MM.1S (cell line): ENCODE measurements at regions not wholly inside any gene's neighbourhood (a gene's known extent, or its start where the extent isn't known, plus 50 kb on each side); places are given as distances from the start of the nearest gene placed in this dataset.

Experiments
- DNase-seq: peaks from one replicate; pipeline ENCODE4 v3.0.0-alpha.2; 2015
- H2AFZ ChIP-seq: fragments of 300-600 bp; sonication (generic); 2 replicates; pipeline ENCODE4 v1.6.0; 2016; ENCODE audit warnings: antibody characterized with exemption, low read length
- H3F3A ChIP-seq: fragments of 300-600 bp; sonication (generic); 2 replicates; pipeline ENCODE4 v1.6.1; 2016; ENCODE audit warnings: mild to moderate bottlenecking, antibody characterized with exemption, low read length, moderate library complexity, mixed read lengths; ENCODE audit not compliant: insufficient read depth
- H3K27ac ChIP-seq: fragments of 300-600 bp; sonication (generic); 2 replicates; pipeline ENCODE4 v1.5.1; 2016; ENCODE audit warnings: mild to moderate bottlenecking, low read length
- H3K27me3 ChIP-seq: fragments of 300-600 bp; sonication (generic); replicated peaks from 2 replicates; pipeline ENCODE4 v1.6.0; 2016; ENCODE audit warnings: low read length; ENCODE audit not compliant: insufficient read depth
- H3K36me3 ChIP-seq: fragments of 300-600 bp; sonication (generic); replicated peaks from 2 replicates; pipeline ENCODE4 v1.6.1; 2016; ENCODE audit warnings: mild to moderate bottlenecking, low read length, mixed read lengths; ENCODE audit not compliant: insufficient read depth
- H3K4me1 ChIP-seq: fragments of 300-600 bp; sonication (generic); 2 replicates; pipeline ENCODE4 v1.6.1; 2016; ENCODE audit warnings: low read length, mixed read lengths
- H3K4me2 ChIP-seq: fragments of 300-600 bp; sonication (generic); 2 replicates; pipeline ENCODE4 v1.6.0; 2016; ENCODE audit warnings: low read depth, low read length
- H3K4me3 ChIP-seq: fragments of 300-600 bp; sonication (generic); 2 replicates; pipeline ENCODE4 v1.5.1; 2016; ENCODE audit warnings: low read length, mixed read lengths
- H3K79me2 ChIP-seq: fragments of 300-600 bp; sonication (generic); 2 replicates; pipeline ENCODE4 v1.6.1; 2016; ENCODE audit warnings: mixed run types, low read length, mixed read lengths
- H3K9ac ChIP-seq: fragments of 300-600 bp; sonication (generic); 2 replicates; pipeline ENCODE4 v1.6.1; 2016; ENCODE audit warnings: low read length, mixed read lengths
- H3K9me2 ChIP-seq: fragments of 300-600 bp; sonication (generic); replicated peaks from 2 replicates; pipeline ENCODE4 v1.6.1; 2016; ENCODE audit warnings: mild to moderate bottlenecking, low read length, mixed read lengths; ENCODE audit not compliant: insufficient read depth
- H3K9me3 ChIP-seq: fragments of 300-600 bp; sonication (generic); replicated peaks from 2 replicates; pipeline ENCODE4 v1.6.1; 2016; ENCODE audit warnings: mild to moderate bottlenecking, low read length, mixed read lengths; ENCODE audit not compliant: insufficient read depth
- H4K20me1 ChIP-seq: fragments of 300-600 bp; sonication (generic); 2 replicates; pipeline ENCODE4 v1.6.1; 2016; ENCODE audit warnings: mild to moderate bottlenecking, low read length, moderate library complexity, mixed read lengths; ENCODE audit not compliant: insufficient read depth
- CTCF ChIP-seq: fragments of 300-600 bp; sonication (generic); IDR thresholded peaks from 2 replicates; pipeline ENCODE4 v1.5.1; 2016; ENCODE audit warnings: antibody characterized with exemption, low read length, mixed read lengths
- EZH2 ChIP-seq: fragments of 300-600 bp; sonication (generic); optimal IDR thresholded peaks from 2 replicates; pipeline ENCODE3; 2017; ENCODE audit warnings: low read depth, mild to moderate bottlenecking, antibody characterized with exemption, low read length, mixed read lengths
- EZH2phosphoT487 ChIP-seq: fragments of 300-600 bp; sonication (generic); IDR thresholded peaks from 2 replicates; pipeline ENCODE4 v1.6.1; 2018; ENCODE audit warnings: antibody characterized with exemption, low read length

DNA sequence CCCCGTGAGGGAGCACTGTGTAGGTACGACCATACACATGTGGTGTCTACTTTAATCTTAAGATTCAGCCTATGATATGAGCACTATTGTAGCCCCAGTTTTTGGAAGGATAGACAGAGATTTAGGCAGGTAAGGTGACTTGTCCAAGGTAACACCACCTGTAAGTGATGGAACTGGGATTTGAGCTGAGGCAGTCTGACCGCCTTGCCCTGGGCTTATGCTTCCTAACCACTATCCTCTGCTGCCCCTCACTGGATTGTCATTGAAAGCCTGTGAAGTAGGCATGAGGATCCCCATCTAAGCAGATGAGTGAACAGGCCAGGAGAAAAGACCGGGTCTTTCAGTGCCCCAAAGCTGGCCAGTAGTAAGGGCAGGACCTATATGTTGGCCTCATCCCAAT lies 343.8 kb downstream of the CYRIA start:
- Histone ChIP-seq H3F3A (no peaks in the 10 kb centered on the region), H3K27ac (no peak overlapping the region), H3K79me2 (no peaks in the 10 kb centered on the region), H2AFZ (no peak overlapping the region), H3K36me3 (no peaks in the 10 kb centered on the region), H3K4me2 (no peak overlapping the region), H3K9ac (no peak overlapping the region), H3K4me1 (no peaks in the 10 kb centered on the region), H3K9me2 (no peaks in the 10 kb centered on the region), H3K27me3 (no peaks in the 10 kb centered on the region), H3K9me3 (no peaks in the 10 kb centered on the region), H4K20me1 (no peaks in the 10 kb centered on the region), H3K4me3 (no peak overlapping the region)
- DNase-seq: no peak
- TF ChIP-seq EZH2 (no peak), CTCF (no peak), EZH2phosphoT487 (no peak)

DNA sequence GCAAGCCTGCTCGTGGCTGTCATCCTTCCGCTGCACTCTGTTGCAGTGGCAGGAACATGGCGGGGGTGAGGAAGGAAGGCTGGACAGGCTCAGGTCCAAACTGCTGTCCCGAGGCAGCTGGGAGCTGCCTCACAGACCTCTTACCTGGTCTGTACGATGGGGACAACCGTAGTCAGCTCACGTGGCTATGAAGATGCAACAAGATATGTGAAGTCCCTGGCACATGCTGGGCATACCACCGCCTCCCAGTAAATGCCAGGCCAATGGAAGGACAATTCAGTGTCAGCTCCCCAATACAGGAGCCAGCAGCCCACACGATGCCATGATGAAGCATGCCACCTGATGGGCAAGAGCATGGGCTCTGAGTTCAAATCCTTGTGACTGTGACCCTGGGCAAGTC lies 344.4 kb downstream of the CYRIA start:
- no peaks in the 10 kb centered on the region for H3F3A ChIP-seq
- no peak for DNase-seq
- H3K79me2 ChIP-seq: no peaks in the 10 kb centered on the region
- H3K36me3 ChIP-seq: no peaks in the 10 kb centered on the region
- no peak overlapping the region for H3K9ac ChIP-seq
- H3K4me3 ChIP-seq: no peak overlapping the region
- no peaks in the 10 kb centered on the region for H3K9me3 ChIP-seq
- H3K27ac ChIP-seq: no peak overlapping the region
- H2AFZ ChIP-seq: no peak overlapping the region
- no peaks in the 10 kb centered on the region for H3K9me2 ChIP-seq
- no peak overlapping the region for H3K4me2 ChIP-seq
- H3K4me1 ChIP-seq: no peaks in the 10 kb centered on the region
- TF ChIP-seq EZH2 (no peak), EZH2phosphoT487 (no peak)
- H3K27me3 ChIP-seq: no peaks in the 10 kb centered on the region
- H4K20me1 ChIP-seq: no peaks in the 10 kb centered on the region

DNA sequence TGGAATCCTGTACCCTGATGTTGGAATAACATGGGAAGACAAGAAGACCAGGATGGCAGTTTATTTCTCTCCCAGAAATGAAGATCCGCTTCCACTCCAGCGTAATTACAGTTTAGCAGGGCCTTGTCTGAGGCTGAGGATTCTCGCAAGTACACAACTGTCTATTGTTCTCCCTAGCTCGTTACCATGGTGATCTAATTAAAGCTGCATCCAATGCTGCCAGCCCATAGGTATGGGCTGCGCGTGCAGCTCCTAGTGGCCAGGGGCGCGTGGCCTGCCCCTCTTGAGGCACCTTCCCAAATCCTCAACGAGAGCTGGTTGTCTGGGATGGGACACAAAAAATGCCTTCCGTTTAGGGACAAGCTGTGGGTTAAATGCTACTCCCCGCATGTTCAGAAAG lies 344.9 kb downstream of the CYRIA start:
- Histone ChIP-seq H3K36me3 (no peaks in the 10 kb centered on the region), H3K27ac (no peak overlapping the region), H2AFZ (no peak overlapping the region), H3K9ac (no peak overlapping the region), H3K9me3 (no peaks in the 10 kb centered on the region), H3K4me1 (no peaks in the 10 kb centered on the region), H4K20me1 (no peaks in the 10 kb centered on the region), H3K27me3 (no peaks in the 10 kb centered on the region), H3K4me2 (no peak overlapping the region), H3K4me3 (no peak overlapping the region), H3K9me2 (no peaks in the 10 kb centered on the region), H3K79me2 (no peaks in the 10 kb centered on the region), H3F3A (no peaks in the 10 kb centered on the region)
- DNase-seq: no peak
- TF ChIP-seq EZH2 (no peak), EZH2phosphoT487 (no peak), CTCF (no peak)

DNA sequence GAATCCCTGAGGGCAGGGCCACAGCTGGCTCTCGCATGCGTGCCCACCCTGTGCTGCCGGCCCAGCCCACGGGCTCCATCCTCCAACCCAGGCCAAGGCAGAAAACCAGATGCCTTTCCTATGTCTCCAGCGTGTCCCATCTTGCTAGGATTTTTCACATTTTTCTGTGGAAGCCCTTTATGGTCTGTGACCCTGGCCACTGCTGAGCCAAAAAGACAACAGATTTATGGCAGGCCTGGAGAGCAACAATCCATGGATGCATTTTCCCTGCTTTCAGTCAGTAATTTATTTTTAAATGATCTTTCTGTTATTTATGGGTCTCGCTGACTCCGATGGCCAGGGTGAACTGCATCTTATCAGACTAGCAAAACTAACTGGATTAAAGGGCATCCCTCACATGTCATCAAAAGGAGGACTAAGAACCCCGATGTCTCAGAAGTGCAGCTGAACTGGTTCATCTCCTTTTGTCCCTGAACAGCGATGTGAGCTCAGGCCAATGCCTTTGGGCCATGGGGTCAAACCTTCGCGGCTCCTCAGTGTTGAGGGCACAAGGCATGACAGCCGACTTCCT lies 346.0 kb downstream of the CYRIA start:
- TF ChIP-seq EZH2 (no peak), EZH2phosphoT487 (no peak), CTCF (no peak)

More for the DNA sequence above, 346.0 kb downstream of the CYRIA start:
- H4K20me1 ChIP-seq: no peaks in the 10 kb centered on the region
- no peak overlapping the region for H2AFZ ChIP-seq
- H3K9me3 ChIP-seq: no peaks in the 10 kb centered on the region
- H3K27ac ChIP-seq: no peak overlapping the region
- no peak for DNase-seq
- no peak overlapping the region for H3K4me2 ChIP-seq
- no peak overlapping the region for H3K9ac ChIP-seq
- H3K36me3 ChIP-seq: no peaks in the 10 kb centered on the region
- H3K79me2 ChIP-seq: no peaks in the 10 kb centered on the region
- H3K27me3 ChIP-seq: no peaks in the 10 kb centered on the region
- no peaks in the 10 kb centered on the region for H3F3A ChIP-seq
- H3K4me3 ChIP-seq: no peak overlapping the region
- no peaks in the 10 kb centered on the region for H3K4me1 ChIP-seq
- no peaks in the 10 kb centered on the region for H3K9me2 ChIP-seq
